ENCODE measurements at regions not wholly inside any gene's neighbourhood (a gene's known extent, or its start where the extent isn't known, plus 50 kb on each side); places are given as distances from the start of the nearest gene placed in this dataset.
"Not testable (repeated sequence)": the region's sequence is repeated elsewhere in the genome, so short reads cannot be mapped to it uniquely, and the experiment has no call there.

GRCh38 chr3:127081001-127081720 is 98.2 kb downstream of the PLXNA1 start:
- Histone ChIP-seq H3K27me3 (ENCODE audit: insufficient read depth, low read length) (no peaks in the 10 kb centered on the region), H3K36me3 (ENCODE audit: insufficient read depth, low read length) (no peaks in the 10 kb centered on the region), H3K27ac (ENCODE audit: low read depth, low read length) (no peak overlapping the region), H3K9me3 (ENCODE audit: insufficient read depth, low read depth, low read length) (no peaks in the 10 kb centered on the region), H3K9ac (ENCODE audit: low read depth, low read length) (no peak overlapping the region), H3K4me1 (ENCODE audit: insufficient read depth, low read length) (no peaks in the 10 kb centered on the region), H3K4me3 (ENCODE audit: low read length) (no peak overlapping the region)
- WGBS = 90% methylated on average over 12 of the region's 12 CpGs

GRCh38 chr3:127082066-127082465 is 99.2 kb downstream of the PLXNA1 start:
- 94% methylated on average over 7 of the region's 7 CpGs for WGBS
- Histone ChIP-seq H3K36me3 (ENCODE audit: insufficient read depth, low read length) (no peaks in the 10 kb centered on the region), H3K4me3 (ENCODE audit: low read length) (no peak overlapping the region), H3K9ac (ENCODE audit: low read depth, low read length) (no peak overlapping the region), H3K4me1 (ENCODE audit: insufficient read depth, low read length) (no peaks in the 10 kb centered on the region), H3K9me3 (ENCODE audit: insufficient read depth, low read depth, low read length) (no peaks in the 10 kb centered on the region), H3K27ac (ENCODE audit: low read depth, low read length) (no peak overlapping the region), H3K27me3 (ENCODE audit: insufficient read depth, low read length) (no peaks in the 10 kb centered on the region)

- Histone ChIP-seq H3K9me3 (ENCODE audit: insufficient read depth, low read depth, low read length) (no peaks in the 10 kb centered on the region), H3K27ac (ENCODE audit: low read depth, low read length) (no peak overlapping the region), H3K9ac (ENCODE audit: low read depth, low read length) (no peak overlapping the region), H3K27me3 (ENCODE audit: insufficient read depth, low read length) (no peaks in the 10 kb centered on the region), H3K4me1 (ENCODE audit: insufficient read depth, low read length) (no peaks in the 10 kb centered on the region), H3K36me3 (ENCODE audit: insufficient read depth, low read length) (no peaks in the 10 kb centered on the region), H3K4me3 (ENCODE audit: low read length) (no peak overlapping the region)
- WGBS = 87% methylated on average over 12 of the region's 12 CpGs
Observed at GRCh38 chr3:127083778-127084397, 101.0 kb downstream of the PLXNA1 start.

GRCh38 chr3:127084401-127084990 is 101.6 kb downstream of the PLXNA1 start:
- H3K4me3 ChIP-seq (ENCODE audit: low read length) = no peak overlapping the region
- H3K36me3 ChIP-seq (ENCODE audit: insufficient read depth, low read length) = no peaks in the 10 kb centered on the region
- WGBS = 90% methylated on average over 10 of the region's 10 CpGs
- no peaks in the 10 kb centered on the region for H3K27me3 ChIP-seq (ENCODE audit: insufficient read depth, low read length)
- no peak overlapping the region for H3K27ac ChIP-seq (ENCODE audit: low read depth, low read length)
- H3K9ac ChIP-seq (ENCODE audit: low read depth, low read length) = no peak overlapping the region
- H3K4me1 ChIP-seq (ENCODE audit: insufficient read depth, low read length) = no peaks in the 10 kb centered on the region
- no peaks in the 10 kb centered on the region for H3K9me3 ChIP-seq (ENCODE audit: insufficient read depth, low read depth, low read length)

GRCh38 chr3:127085576-127085975 is 102.7 kb downstream of the PLXNA1 start:
- Histone ChIP-seq H3K9me3 (ENCODE audit: insufficient read depth, low read depth, low read length) (no peaks in the 10 kb centered on the region), H3K27me3 (ENCODE audit: insufficient read depth, low read length) (no peaks in the 10 kb centered on the region), H3K36me3 (ENCODE audit: insufficient read depth, low read length) (no peaks in the 10 kb centered on the region), H3K4me3 (ENCODE audit: low read length) (no peak overlapping the region), H3K9ac (ENCODE audit: low read depth, low read length) (no peak overlapping the region), H3K27ac (ENCODE audit: low read depth, low read length) (no peak overlapping the region), H3K4me1 (ENCODE audit: insufficient read depth, low read length) (no peaks in the 10 kb centered on the region)
- WGBS = 92% methylated on average over 13 of the region's 13 CpGs

- H3K9ac ChIP-seq (ENCODE audit: low read depth, low read length); H3K27ac ChIP-seq (ENCODE audit: low read depth, low read length); H3K9me3 ChIP-seq (ENCODE audit: insufficient read depth, low read depth, low read length); H3K27me3 ChIP-seq (ENCODE audit: insufficient read depth, low read length); H3K4me1 ChIP-seq (ENCODE audit: insufficient read depth, low read length); H3K36me3 ChIP-seq (ENCODE audit: insufficient read depth, low read length); H3K4me3 ChIP-seq (ENCODE audit: low read length): not testable (repeated sequence)
- WGBS = 93% methylated on average over 12 of the region's 13 CpGs
Observed at GRCh38 chr3:127086591-127086990, 103.7 kb downstream of the PLXNA1 start.

- no peaks in the 10 kb centered on the region for H3K9me3 ChIP-seq (ENCODE audit: insufficient read depth, low read depth, low read length)
- H3K4me1 ChIP-seq (ENCODE audit: insufficient read depth, low read length) = no peaks in the 10 kb centered on the region
- no peaks in the 10 kb centered on the region for H3K36me3 ChIP-seq (ENCODE audit: insufficient read depth, low read length)
- 93% methylated on average over 9 of the region's 9 CpGs for WGBS
- no peak overlapping the region for H3K27ac ChIP-seq (ENCODE audit: low read depth, low read length)
- no peak overlapping the region for H3K4me3 ChIP-seq (ENCODE audit: low read length)
- H3K27me3 ChIP-seq (ENCODE audit: insufficient read depth, low read length) = no peaks in the 10 kb centered on the region
- no peak overlapping the region for H3K9ac ChIP-seq (ENCODE audit: low read depth, low read length)
Observed at GRCh38 chr3:127087441-127087840, 104.5 kb downstream of the PLXNA1 start.

- H3K27ac ChIP-seq (ENCODE audit: low read depth, low read length) = no peak overlapping the region
- H3K36me3 ChIP-seq (ENCODE audit: insufficient read depth, low read length) = no peaks in the 10 kb centered on the region
- H3K9ac ChIP-seq (ENCODE audit: low read depth, low read length) = no peak overlapping the region
- no peaks in the 10 kb centered on the region for H3K4me1 ChIP-seq (ENCODE audit: insufficient read depth, low read length)
- 79% methylated on average over 20 of the region's 20 CpGs for WGBS
- H3K27me3 ChIP-seq (ENCODE audit: insufficient read depth, low read length) = no peaks in the 10 kb centered on the region
- no peak overlapping the region for H3K4me3 ChIP-seq (ENCODE audit: low read length)
- no peaks in the 10 kb centered on the region for H3K9me3 ChIP-seq (ENCODE audit: insufficient read depth, low read depth, low read length)
Observed at GRCh38 chr3:127088511-127089351, 104.2 kb upstream of the PRR23E start.

GRCh38 chr3:127089486-127090145 is 103.3 kb upstream of the PRR23E start:
- WGBS = 89% methylated on average over 7 of the region's 7 CpGs
- Histone ChIP-seq H3K27ac (ENCODE audit: low read depth, low read length) (no peak overlapping the region), H3K4me1 (ENCODE audit: insufficient read depth, low read length) (no peaks in the 10 kb centered on the region), H3K36me3 (ENCODE audit: insufficient read depth, low read length) (no peaks in the 10 kb centered on the region), H3K4me3 (ENCODE audit: low read length) (no peak overlapping the region), H3K9me3 (ENCODE audit: insufficient read depth, low read depth, low read length) (no peaks in the 10 kb centered on the region), H3K9ac (ENCODE audit: low read depth, low read length) (no peak overlapping the region), H3K27me3 (ENCODE audit: insufficient read depth, low read length) (no peaks in the 10 kb centered on the region)

- Histone ChIP-seq H3K36me3 (ENCODE audit: insufficient read depth, low read length) (no peaks in the 10 kb centered on the region), H3K4me3 (ENCODE audit: low read length) (no peak overlapping the region), H3K27ac (ENCODE audit: low read depth, low read length) (no peak overlapping the region), H3K9ac (ENCODE audit: low read depth, low read length) (no peak overlapping the region), H3K4me1 (ENCODE audit: insufficient read depth, low read length) (no peaks in the 10 kb centered on the region), H3K9me3 (ENCODE audit: insufficient read depth, low read depth, low read length) (peaks cover 6% of the 10 kb centered on the region; the same call in 1 of the 2 replicates), H3K27me3 (ENCODE audit: insufficient read depth, low read length) (no peaks in the 10 kb centered on the region)
- 95% methylated on average over 14 of the region's 14 CpGs for WGBS
Observed at GRCh38 chr3:127090218-127091160, 102.4 kb upstream of the PRR23E start.

Measured in HUES64 (cell line).